ENCODE measurements at regions not wholly inside any gene's neighbourhood (a gene's known extent, or its start where the extent isn't known, plus 50 kb on each side); places are given as distances from the start of the nearest gene placed in this dataset.

- TF ChIP-seq CTCF (IDR thresholded peaks at IDR 0.05) (no peak), ZFX (IDR thresholded peaks at IDR 0.05; ENCODE audit: borderline replicate concordance) (no peak)
- no peak overlapping the region for H3K27ac ChIP-seq
Observed at GRCh38 chr4:32251926-32252325, 1531.8 kb downstream of the PCDH7 start.

- H3K27ac ChIP-seq, result no peak overlapping the region
- TF ChIP-seq CTCF (IDR thresholded peaks at IDR 0.05) (no peak), ZFX (IDR thresholded peaks at IDR 0.05; ENCODE audit: borderline replicate concordance) (no peak)
Observed at GRCh38 chr4:32254216-32254615, 1534.0 kb downstream of the PCDH7 start.

- no peak for TF ChIP-seq ZFX (IDR thresholded peaks at IDR 0.05; ENCODE audit: borderline replicate concordance)
- no peak for TF ChIP-seq CTCF (IDR thresholded peaks at IDR 0.05)
- H3K27ac ChIP-seq, result no peak overlapping the region
Observed at GRCh38 chr4:32258986-32259385, 1538.8 kb downstream of the PCDH7 start.

GRCh38 chr4:32261196-32261595 lies 1541.0 kb downstream of the PCDH7 start:
- TF ChIP-seq ZFX (IDR thresholded peaks at IDR 0.05; ENCODE audit: borderline replicate concordance), result no peak
- no peak for TF ChIP-seq CTCF (IDR thresholded peaks at IDR 0.05)
- no peak overlapping the region for H3K27ac ChIP-seq

- no peak overlapping the region for H3K27ac ChIP-seq
- no peak for TF ChIP-seq ZFX (IDR thresholded peaks at IDR 0.05; ENCODE audit: borderline replicate concordance)
- TF ChIP-seq CTCF (IDR thresholded peaks at IDR 0.05), result no peak; the same call in 1 of the 2 replicates
Observed at GRCh38 chr4:32268863-32269262, 1548.7 kb downstream of the PCDH7 start.

GRCh38 chr4:32290102-32290501 lies 1569.9 kb downstream of the PCDH7 start:
- no peak overlapping the region for H3K27ac ChIP-seq
- TF ChIP-seq ZFX (IDR thresholded peaks at IDR 0.05; ENCODE audit: borderline replicate concordance) (no peak), CTCF (IDR thresholded peaks at IDR 0.05) (no peak)

- no peak for TF ChIP-seq ZFX (IDR thresholded peaks at IDR 0.05; ENCODE audit: borderline replicate concordance)
- TF ChIP-seq CTCF (IDR thresholded peaks at IDR 0.05), result no peak
- H3K27ac ChIP-seq, result no peak overlapping the region
Observed at GRCh38 chr4:32318926-32319325, 1598.8 kb downstream of the PCDH7 start.

Data from 22Rv1 (cell line).